DMS153 treated with DMSO at 0.1 percent for 48 hours (cell line): ENCODE measurements at regions not wholly inside any gene's neighbourhood (a gene's known extent, or its start where the extent isn't known, plus 50 kb on each side); places are given as distances from the start of the nearest gene placed in this dataset.
A peak's percentile ranks its signal among the peaks of the same experiment; 100 is the strongest.

ENCODE experiments used
- DNase-seq: peaks from one replicate; lab custom pipeline; 2025; ENCODE audit not compliant: unreplicated experiment; lab: John Stamatoyannopoulos, UW

- DNase-seq, result no peak
These were observed 329.7 kb downstream of the GPAT3 start for GRCh38 chr4:83865417-83866150.

GRCh38 chr4:83864097-83864817 is 328.3 kb downstream of the GPAT3 start:
- no peak for DNase-seq

DNA sequence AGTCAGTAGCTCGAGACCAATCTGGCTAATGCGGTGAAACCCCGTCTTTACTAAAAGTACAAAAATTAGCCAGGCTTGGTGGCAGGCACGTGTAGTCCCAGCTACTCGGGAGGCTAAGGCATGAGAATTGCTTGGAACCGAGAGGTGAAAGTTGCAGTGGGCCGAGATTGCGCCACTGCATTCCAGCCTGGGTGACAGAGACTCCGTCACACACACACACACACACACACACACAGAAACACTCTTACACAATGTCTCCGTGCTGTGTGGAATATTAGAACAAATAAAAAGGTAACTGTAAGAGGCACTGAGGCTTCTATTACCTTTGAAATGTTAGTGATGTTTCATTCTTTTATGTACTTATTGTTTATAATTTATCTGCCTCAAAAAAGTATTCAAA is 326.6 kb downstream of the GPAT3 start:
- DNase-seq, result no peak

DNA sequence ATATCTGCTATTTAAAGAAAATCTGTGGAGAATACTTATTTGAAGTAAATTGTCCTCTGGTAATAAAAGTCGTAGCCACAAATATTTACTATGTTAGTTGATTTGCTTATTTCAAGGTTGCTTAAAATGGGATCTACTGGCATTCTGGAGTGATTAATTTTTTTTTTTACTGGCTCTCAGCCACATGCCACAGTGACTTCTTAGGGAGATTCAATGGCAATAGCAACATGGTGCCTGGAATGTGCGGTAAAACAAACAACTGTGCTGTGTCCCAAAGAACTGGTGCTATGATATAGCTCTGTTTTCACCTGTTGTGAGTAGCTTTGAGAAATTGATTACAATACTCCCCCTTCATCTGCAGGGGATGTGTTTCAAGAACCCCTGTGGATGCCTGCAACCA is 324.3 kb downstream of the GPAT3 start:
- DNase-seq, result no peak

GRCh38 chr4:83858131-83858530 is 322.2 kb downstream of the GPAT3 start:
- no peak for DNase-seq

- no peak for DNase-seq
These were observed 319.1 kb downstream of the GPAT3 start for GRCh38 chr4:83855044-83855443.

- DNase-seq, result no peak
These were observed 316.2 kb downstream of the GPAT3 start for GRCh38 chr4:83852085-83852451.

- DNase-seq, result no peak
These were observed 315.6 kb downstream of the GPAT3 start for GRCh38 chr4:83851261-83852084.

DNA sequence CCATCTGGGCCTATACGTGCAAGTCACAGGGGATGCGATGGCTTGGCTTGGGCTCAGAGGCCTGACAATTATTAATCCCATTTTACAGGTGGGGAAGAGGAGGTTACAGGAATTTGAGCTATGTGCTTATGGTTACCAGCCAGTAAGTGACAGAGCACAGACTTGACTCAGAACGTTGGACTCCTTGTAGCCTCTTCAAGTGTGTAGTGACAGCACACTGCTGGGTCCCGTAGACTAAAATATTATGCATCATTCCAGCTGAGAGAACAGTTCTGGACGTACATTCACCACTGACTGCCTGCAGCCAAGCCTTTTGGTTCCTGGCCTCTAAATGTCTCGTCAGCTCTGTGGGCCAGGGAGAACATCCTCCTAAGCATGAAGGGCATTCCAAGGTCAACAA is 314.5 kb downstream of the GPAT3 start:
- DNase-seq, result no peak

DNA sequence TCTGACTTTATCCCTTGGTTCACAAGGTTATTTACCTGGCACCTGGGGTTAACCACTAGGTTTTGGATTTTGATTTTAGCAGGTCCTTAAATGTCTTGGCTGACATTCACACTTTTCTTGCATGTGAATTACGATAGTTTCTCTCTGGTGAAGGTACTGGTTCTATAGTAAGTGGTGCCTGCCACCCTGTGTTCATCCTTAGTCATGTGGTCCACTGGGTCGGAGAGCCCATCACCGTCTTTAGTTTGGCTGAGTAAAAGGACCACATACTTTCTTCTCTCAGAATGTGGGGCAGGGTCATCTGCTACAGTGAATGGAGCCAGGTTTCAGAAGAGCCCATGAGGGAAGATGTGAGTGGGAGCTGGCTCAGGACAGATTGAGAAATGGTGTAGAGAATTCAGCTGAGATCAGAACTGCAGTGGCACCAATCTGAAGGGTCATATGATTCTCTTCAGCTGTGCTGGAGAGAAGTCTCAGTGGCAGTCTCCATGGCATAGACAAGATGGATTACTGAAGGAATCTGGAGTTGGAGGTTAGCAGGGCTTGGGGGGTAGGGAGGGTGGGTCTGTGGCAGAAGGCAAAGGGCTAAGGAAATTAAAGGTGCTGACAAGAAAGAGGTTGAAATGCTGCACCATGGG is 310.4 kb downstream of the GPAT3 start:
- DNase-seq, result no peak

- DNase-seq, result no peak
These were observed 303.7 kb downstream of the GPAT3 start for GRCh38 chr4:83839615-83840014.

DNA sequence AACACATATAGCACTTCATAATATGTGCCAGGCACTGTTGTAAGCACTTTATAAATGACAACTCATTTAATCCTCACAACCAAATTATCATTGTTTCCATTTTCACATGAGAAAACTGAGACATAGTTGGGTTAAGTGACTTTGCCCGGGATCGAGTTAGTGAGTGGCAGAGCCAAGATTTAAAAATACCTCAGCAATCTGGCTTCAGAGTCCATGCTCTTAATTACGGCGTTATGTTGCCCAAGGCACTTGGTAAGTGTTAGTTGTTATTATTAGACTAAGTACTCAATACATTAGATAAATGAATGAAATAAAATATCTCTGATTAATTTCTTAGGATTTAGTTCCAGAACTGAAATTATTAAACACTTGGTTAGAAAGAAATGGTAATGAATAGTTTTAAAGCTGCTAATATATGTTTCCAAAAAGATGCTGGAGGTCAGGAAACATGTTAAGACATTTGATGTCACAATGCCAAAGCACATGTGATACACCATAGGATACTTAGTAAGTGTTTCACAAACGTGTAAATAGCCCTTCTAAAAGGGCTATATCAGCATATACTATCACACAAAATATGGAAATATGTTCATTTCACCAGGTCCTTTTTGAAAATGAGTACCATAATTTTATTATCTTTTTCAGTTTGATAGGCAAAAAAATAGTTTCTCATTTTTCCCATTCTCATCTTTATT is 301.9 kb downstream of the GPAT3 start:
- no peak for DNase-seq

DNA sequence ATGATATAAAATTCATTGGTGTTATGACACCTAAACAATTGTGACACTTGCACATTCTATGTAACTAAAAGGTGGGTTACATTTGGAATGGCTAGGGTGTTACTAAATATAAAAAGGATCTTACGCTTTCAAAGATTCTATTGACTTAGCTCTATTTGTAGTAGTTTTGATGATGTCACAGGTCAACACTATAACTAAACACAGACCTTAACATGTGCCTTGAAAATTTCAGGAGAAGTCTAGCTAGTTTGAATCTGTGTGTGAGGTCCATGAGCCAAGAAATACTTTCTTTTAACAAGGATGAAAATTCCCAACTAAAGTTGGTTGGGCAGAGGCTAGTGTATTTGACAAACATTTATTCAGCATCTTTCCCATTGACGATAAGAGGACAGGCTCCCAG is 298.0 kb downstream of the GPAT3 start:
- no peak for DNase-seq

- DNase-seq, result no peak
These were observed 296.4 kb downstream of the GPAT3 start for GRCh38 chr4:83832110-83832825.

DNA sequence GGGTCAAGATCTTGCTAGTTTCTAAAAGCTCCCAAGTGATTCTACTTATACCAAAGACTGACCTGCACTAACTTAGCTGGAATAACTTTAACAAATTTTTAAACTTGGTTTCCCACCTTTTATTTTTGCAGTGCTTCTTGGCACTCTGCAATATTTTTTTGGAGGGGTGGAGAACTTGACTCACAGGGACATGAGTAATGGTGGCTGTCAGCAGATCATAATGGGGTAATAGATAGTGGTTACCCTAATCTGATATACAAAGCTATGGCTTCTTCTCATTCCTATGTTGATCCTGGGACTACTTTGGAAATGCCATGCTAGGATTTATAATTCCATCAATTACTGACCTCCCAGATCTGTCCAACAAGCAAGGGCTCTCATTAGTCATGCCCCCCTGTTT is 295.7 kb downstream of the GPAT3 start:
- DNase-seq, result no peak

GRCh38 chr4:83830138-83830888 is 294.4 kb downstream of the GPAT3 start:
- peak; percentile 96 for DNase-seq

- DNase-seq, result no peak
These were observed 292.7 kb downstream of the GPAT3 start for GRCh38 chr4:83828601-83829000.

GRCh38 chr4:83821493-83821892 is 285.6 kb downstream of the GPAT3 start:
- no peak for DNase-seq

- no peak for DNase-seq
These were observed 283.7 kb downstream of the GPAT3 start for GRCh38 chr4:83819582-83819981.
